ENCODE measurements at regions not wholly inside any gene's neighbourhood (a gene's known extent, or its start where the extent isn't known, plus 50 kb on each side); places are given as distances from the start of the nearest gene placed in this dataset.

DNA sequence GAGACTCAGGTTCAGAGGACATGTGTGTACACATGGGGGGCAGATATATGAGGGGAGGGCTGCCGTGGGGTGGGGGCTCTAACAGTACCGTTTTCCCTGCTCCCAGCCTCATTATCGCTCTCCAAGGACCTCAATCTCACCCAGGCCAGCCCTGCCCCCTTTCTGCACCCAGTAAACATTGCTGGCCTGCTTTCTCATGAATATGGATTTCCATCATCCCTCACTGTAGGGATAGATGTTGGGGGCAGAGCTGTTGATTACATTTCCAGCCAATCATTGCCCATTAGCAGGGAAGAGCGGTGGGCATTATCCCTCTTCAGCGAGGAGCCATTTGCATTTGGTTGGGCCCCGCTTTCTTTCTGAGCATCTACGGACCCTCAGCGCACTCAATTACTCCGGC is 273.8 kb downstream of the RPS6KC1 start:
- no peak overlapping the region for H3K27ac ChIP-seq
- no peaks in the 10 kb centered on the region for H3K9me3 ChIP-seq (replicated peaks)
- H3K27me3 ChIP-seq (replicated peaks): no peaks in the 10 kb centered on the region
- no peaks in the 10 kb centered on the region for H3K36me3 ChIP-seq
- H3K4me1 ChIP-seq (replicated peaks): peaks cover 40% of the 10 kb centered on the region
- H3K4me3 ChIP-seq: no peak overlapping the region
- no peak for DNase-seq (ENCODE audit: low read depth in 1 of 2, low spot score in 2 of 2)

DNA sequence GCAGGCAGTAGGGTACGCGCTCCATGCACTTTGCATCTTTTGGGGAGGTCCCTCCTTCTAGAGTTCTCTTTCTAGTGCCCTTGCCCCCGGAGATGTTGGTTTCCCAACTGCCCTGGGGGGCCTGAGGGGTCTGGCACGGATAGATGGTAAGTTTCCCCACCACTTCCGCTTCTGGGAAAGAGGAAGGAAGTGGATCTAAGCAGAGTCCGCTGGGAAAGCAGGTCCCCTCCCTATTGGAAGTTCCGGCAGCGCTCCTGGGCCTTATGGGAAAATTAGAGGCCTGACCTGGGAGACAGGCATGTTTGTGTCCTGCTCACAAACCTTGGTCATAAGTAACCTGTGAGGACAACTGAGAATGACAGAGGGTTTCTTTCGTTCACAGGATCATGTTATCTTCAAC is 274.4 kb downstream of the RPS6KC1 start:
- H3K9me3 ChIP-seq (replicated peaks): no peaks in the 10 kb centered on the region
- no peak overlapping the region for H3K4me3 ChIP-seq
- H3K4me1 ChIP-seq (replicated peaks): peaks cover 34% of the 10 kb centered on the region
- no peaks in the 10 kb centered on the region for H3K27me3 ChIP-seq (replicated peaks)
- no peak for DNase-seq (ENCODE audit: low read depth in 1 of 2, low spot score in 2 of 2)
- 0 out of 2 replicates have a peak overlapping the region, but pooled peaks have one; percentile 77 for H3K27ac ChIP-seq
- no peaks in the 10 kb centered on the region for H3K36me3 ChIP-seq

DNA sequence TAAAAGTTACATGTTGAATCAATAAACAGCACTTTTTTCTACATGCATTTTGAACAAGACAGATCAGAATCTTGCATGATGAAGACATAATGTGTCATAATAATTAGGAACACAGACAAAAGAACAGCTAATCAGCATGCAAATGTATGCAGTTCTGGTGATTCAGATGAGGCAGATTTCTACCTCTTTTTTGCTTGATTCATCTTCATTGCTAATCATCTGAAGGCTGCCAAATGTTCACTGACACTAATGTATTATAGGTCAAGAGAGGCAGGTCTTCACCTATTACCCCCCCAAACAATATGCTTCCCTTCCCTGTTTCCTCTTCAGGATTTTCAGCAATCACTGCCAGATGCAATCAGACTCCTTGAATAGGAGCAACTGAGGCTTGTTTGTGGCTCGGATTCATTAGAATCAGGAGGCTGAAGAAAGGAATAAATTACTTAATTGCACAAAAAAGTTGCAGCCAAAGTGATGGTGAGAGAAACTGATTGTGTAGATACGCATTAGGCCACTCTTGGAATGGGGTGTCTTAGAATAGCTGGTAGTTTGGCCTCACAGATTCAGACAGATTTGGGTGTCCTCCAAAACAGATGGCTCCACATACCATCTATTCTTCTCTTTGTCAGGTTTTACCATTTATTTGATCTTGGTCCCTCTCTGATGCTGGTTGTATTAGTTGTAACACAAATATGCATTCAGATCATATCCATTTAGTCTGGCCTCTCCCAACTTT is 275.4 kb downstream of the RPS6KC1 start:
- H3K27me3 ChIP-seq (replicated peaks): no peaks in the 10 kb centered on the region
- no peaks in the 10 kb centered on the region for H3K36me3 ChIP-seq
- DNase-seq (ENCODE audit: low read depth in 1 of 2, low spot score in 2 of 2): peak in 1 of 2 experiments; percentile 23
- H3K4me1 ChIP-seq (replicated peaks): peaks cover 27% of the 10 kb centered on the region
- no peak overlapping the region for H3K4me3 ChIP-seq
- H3K27ac ChIP-seq: peak overlapping the region; percentile 77
- H3K9me3 ChIP-seq (replicated peaks): no peaks in the 10 kb centered on the region

DNA sequence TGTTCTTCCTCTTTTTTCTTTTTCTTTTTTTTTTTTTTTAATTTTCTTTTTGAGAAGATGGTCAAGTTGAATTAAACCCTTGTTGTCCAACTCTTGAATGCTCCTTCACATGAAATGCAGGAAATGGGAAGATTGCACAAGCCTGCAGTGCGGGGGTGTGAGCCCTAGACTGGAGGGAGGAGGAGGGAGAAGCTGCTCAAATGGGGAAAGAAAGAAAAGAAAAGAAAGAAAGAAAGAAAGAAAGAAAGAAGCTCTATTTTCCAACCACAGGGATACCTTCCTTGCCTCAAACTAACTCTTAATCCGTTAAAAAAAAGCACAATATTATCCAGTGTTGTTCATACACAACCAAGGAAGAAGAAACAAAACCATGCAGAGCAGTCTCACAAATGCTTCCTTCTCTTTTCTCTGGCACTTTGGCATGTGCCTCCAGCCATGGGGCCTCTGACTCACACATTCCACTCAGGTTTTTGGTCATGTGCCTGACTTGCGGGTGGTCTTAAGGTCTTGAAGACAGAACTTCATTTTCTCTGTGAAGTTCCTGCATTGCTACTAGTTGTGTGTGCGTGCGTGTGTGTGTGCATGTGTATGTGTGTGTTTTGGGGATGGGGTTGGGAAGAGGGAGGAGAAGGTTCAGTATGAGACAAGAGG is 276.1 kb downstream of the RPS6KC1 start:
- Histone ChIP-seq H3K36me3 (no peaks in the 10 kb centered on the region), H3K9me3 (replicated peaks) (no peaks in the 10 kb centered on the region), H3K4me1 (replicated peaks) (peaks cover 27% of the 10 kb centered on the region), H3K27ac (peak overlapping the region; percentile 77), H3K27me3 (replicated peaks) (no peaks in the 10 kb centered on the region), H3K4me3 (no peak overlapping the region)
- peak; percentile 92 to 95 for DNase-seq (ENCODE audit: low read depth in 1 of 2, low spot score in 2 of 2)

DNA sequence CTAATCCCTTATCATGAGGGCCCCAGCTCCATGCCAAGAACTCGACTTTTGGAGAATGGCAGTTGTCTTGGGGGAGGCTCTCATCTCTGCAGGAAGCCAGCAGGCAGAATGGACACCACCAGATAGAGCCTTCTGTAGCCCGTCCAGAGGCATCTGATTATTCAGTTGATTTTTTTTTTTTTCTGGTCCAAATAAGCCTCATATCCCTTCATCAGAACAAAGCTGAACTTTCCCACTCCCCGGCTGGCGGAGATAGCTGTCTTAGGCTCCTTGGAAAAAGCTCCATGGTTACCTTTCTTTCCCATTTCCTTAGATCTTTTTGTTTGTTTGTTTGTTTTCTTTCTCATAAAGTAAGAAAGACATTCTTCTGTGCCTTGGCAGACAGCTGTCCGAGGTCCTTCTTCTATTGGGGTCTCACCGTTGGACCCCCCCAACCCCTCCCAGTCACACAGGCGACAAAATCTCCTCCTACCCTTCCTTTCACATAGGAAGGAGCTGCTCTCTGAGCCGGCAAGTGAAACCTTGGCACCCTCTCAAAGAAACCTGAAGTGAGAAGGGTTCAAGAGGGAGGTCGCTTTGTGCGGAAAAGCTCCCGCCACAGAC is 278.5 kb downstream of the RPS6KC1 start:
- no peaks in the 10 kb centered on the region for H3K27me3 ChIP-seq (replicated peaks)
- no peak overlapping the region for H3K4me3 ChIP-seq
- no peaks in the 10 kb centered on the region for H3K36me3 ChIP-seq
- peaks cover 27% of the 10 kb centered on the region for H3K4me1 ChIP-seq (replicated peaks)
- no peak for DNase-seq (ENCODE audit: low read depth in 1 of 2, low spot score in 2 of 2)
- H3K27ac ChIP-seq: no peak overlapping the region
- H3K9me3 ChIP-seq (replicated peaks): no peaks in the 10 kb centered on the region

DNA sequence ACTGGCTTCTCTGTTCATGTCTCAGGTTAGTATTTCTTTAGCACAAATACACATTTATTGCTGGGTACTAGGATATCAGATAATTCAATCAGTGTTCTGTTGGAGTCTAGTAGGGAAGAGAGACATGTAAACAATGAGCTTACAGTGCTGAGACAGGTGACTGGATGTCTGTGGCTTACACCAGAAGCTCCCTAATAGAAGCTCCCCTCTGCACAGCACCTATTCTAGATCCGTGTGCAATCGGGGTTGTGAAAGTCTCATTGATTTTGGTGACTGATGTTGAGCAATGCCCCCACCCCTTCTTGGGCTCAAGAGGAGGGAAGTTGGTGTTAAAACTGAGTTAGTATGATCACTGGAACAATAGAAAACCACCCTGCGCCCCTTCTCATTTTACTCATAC is 279.2 kb downstream of the RPS6KC1 start:
- Histone ChIP-seq H3K27me3 (replicated peaks) (no peaks in the 10 kb centered on the region), H3K4me3 (no peak overlapping the region), H3K9me3 (replicated peaks) (no peaks in the 10 kb centered on the region), H3K27ac (no peak overlapping the region), H3K36me3 (no peaks in the 10 kb centered on the region), H3K4me1 (replicated peaks) (peaks cover 27% of the 10 kb centered on the region)
- no peak for DNase-seq (ENCODE audit: low read depth in 1 of 2, low spot score in 2 of 2)

DNA sequence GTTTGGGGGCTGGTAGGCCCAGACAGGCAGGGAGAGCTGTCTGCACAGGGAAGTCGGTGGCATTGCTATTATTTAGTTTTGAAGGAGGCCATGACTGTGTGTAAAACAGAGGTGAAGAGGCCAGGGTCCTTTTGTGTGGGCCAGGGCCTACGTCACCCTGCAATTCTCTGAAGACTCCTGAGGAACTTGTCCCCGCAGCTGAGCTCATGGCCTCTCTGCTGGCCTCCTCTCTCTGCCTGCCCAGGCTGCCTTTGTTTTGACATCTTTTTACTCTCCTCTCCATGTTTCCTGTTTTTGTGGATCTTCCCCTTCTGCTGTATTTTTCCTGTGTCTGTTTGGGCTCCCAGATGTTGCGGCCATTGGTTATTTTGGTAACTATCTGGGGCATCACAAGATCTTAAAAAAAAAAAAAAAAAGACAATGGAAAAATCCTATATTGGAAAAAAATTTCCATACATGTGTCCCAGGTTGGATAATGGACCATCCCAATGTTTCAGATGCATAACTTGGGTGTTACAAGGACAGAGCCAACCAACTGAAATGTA is 280.7 kb downstream of the RPS6KC1 start:
- Histone ChIP-seq H3K27me3 (replicated peaks) (no peaks in the 10 kb centered on the region), H3K36me3 (no peaks in the 10 kb centered on the region), H3K9me3 (replicated peaks) (no peaks in the 10 kb centered on the region), H3K27ac (no peak overlapping the region), H3K4me1 (replicated peaks) (peaks cover 15% of the 10 kb centered on the region), H3K4me3 (no peak overlapping the region)
- no peak for DNase-seq (ENCODE audit: low read depth in 1 of 2, low spot score in 2 of 2)

DNA sequence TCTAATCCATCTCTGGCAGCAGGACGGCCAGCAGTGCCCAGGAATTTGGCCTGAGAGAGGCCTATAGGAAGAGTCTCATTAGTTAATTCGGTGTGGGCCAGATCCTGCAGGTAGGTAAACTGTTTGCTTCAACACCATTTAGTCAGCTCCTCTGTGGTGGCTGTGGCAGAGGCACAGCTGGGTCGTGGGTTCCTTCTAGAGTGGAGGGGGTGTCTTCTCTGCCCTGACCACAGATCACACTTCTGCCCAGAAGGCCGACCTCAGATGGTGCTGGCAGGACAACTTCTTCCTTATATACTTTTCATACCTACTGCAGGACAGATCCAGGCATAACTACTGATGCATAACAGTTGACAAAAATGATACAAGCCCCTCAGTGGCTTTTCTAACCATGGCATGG is 281.4 kb downstream of the RPS6KC1 start:
- Histone ChIP-seq H3K4me3 (no peak overlapping the region), H3K27ac (no peak overlapping the region), H3K27me3 (replicated peaks) (no peaks in the 10 kb centered on the region), H3K4me1 (replicated peaks) (peaks cover 7% of the 10 kb centered on the region), H3K9me3 (replicated peaks) (no peaks in the 10 kb centered on the region), H3K36me3 (no peaks in the 10 kb centered on the region)
- DNase-seq (ENCODE audit: low read depth in 1 of 2, low spot score in 2 of 2): no peak

DNA sequence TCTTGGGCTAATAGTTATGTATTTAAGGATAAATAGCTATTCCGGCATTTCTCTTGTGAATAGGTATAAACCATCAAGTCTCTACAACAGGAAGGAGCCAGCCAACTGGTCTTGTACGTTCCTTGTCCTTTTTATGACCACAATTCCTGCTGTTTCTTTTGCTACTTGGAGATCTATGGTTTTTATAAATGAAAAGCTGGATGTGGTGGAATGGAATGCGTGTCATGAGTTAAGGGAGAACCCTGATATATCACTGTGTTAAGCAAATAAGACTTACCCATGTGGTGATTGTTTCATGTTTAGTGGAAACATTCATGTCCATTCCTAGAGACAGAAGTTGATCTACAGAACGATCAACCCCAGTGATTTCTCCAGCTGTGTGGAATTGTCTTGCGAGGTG is 282.1 kb downstream of the RPS6KC1 start:
- peaks cover under 1% of the 10 kb centered on the region for H3K4me1 ChIP-seq (replicated peaks)
- DNase-seq (ENCODE audit: low read depth in 1 of 2, low spot score in 2 of 2): no peak
- H3K36me3 ChIP-seq: no peaks in the 10 kb centered on the region
- H3K27ac ChIP-seq: no peak overlapping the region
- H3K4me3 ChIP-seq: no peak overlapping the region
- H3K9me3 ChIP-seq (replicated peaks): no peaks in the 10 kb centered on the region
- no peaks in the 10 kb centered on the region for H3K27me3 ChIP-seq (replicated peaks)

DNA sequence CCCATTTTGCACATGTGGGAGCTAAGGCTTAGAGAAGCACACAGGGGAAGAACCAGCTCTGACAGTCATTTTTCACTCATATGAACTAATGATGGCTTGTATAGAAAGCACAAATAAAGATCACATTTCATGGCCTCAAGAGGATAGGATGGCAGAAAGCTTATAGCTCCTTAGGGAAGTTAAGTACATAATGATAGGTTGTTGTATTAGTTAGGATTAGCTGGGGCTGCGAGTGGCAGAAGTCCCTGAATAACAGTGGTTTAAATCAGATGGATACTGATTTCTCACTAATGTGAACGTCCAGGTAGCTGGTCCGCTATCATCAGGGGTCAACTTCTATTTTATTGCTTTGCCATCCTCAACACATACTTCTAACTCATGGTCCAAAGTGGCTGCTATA is 284.0 kb downstream of the RPS6KC1 start:
- Histone ChIP-seq H3K4me3 (no peak overlapping the region), H3K4me1 (replicated peaks) (no peaks in the 10 kb centered on the region), H3K36me3 (no peaks in the 10 kb centered on the region), H3K27me3 (replicated peaks) (no peaks in the 10 kb centered on the region), H3K27ac (no peak overlapping the region), H3K9me3 (replicated peaks) (no peaks in the 10 kb centered on the region)
- no peak for DNase-seq (ENCODE audit: low read depth in 1 of 2, low spot score in 2 of 2)

DNA sequence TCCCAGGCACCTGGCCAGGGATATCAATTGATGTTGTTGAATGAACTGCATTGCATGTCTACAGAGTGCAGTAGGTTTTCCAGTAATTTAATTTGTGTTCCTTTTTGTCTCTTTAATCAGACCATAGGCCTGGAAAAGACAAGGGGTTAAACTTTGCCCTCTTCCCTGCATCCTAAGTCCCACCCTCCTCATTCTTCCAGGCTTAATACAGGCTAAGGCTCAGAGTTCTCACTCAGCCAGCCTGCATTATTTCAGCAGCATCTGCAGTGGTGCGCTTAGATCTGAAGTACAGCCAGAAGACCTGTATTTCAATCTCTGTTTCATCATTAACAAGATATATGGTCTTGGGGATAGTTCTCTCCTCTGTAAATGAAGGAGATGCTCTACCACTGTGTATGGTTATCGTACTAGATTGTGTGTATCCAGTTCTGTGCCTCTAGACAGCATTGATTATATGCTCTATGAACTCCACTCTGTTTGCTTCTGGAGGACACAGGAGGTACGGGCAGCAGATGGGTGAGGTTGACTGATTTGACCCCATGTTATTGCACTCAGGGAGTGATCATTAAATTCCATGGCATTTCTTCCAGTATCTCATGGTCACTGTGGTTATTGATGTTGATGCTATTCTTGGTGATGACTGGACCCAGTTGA is 286.1 kb downstream of the RPS6KC1 start:
- Histone ChIP-seq H3K36me3 (no peaks in the 10 kb centered on the region), H3K4me3 (no peak overlapping the region), H3K27me3 (replicated peaks) (no peaks in the 10 kb centered on the region), H3K4me1 (replicated peaks) (no peaks in the 10 kb centered on the region), H3K27ac (no peak overlapping the region), H3K9me3 (replicated peaks) (no peaks in the 10 kb centered on the region)
- DNase-seq (ENCODE audit: low read depth in 1 of 2, low spot score in 2 of 2): no peak

DNA sequence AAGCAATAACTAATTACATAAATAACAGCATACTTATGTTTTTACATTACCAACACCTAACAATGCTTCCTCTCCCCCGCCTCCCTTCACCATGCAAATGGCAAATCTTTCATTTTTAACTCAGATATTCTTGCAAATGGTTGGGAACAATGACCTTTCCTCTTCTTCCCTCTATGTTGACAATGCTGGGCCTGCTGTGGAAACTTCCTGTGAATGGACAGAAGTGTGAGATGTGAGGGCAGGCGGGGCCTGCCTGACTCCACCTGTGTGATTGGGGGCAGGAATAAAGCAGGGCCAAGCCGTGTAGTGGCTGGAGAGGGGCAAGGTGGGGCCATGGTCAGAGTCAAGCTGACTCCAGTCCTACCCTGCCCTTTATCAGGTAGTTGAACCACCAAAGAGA is 289.6 kb downstream of the RPS6KC1 start:
- DNase-seq (ENCODE audit: low read depth in 1 of 2, low spot score in 2 of 2): no peak
- H3K4me1 ChIP-seq (replicated peaks): no peaks in the 10 kb centered on the region
- H3K27ac ChIP-seq: no peak overlapping the region
- no peak overlapping the region for H3K4me3 ChIP-seq
- H3K9me3 ChIP-seq (replicated peaks): no peaks in the 10 kb centered on the region
- H3K27me3 ChIP-seq (replicated peaks): no peaks in the 10 kb centered on the region
- H3K36me3 ChIP-seq: no peaks in the 10 kb centered on the region

DNA sequence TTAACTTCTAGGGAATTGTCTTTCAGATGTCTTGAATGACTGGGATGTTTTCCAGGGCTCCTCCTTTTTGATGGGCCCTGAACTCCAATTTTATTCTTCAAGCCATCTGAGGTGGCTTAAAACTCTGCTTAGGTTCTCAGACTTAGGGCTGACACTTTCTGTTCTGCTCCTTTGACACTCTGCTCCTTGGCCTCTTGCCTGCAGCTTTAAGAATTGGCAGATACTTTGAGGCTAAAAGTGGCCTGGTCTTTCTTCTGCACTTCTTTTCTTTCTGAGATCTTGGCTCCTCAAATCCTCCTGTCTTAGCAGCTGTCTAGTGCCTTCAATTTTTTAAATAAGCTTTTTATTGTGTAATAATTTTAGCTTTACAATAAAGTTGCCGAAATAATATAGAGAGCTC is 294.6 kb downstream of the RPS6KC1 start:
- DNase-seq (ENCODE audit: low read depth in 1 of 2, low spot score in 2 of 2): no peak
- no peak overlapping the region for H3K4me3 ChIP-seq
- H3K4me1 ChIP-seq (replicated peaks): peaks cover 11% of the 10 kb centered on the region
- no peak overlapping the region for H3K27ac ChIP-seq
- no peaks in the 10 kb centered on the region for H3K9me3 ChIP-seq (replicated peaks)
- H3K27me3 ChIP-seq (replicated peaks): no peaks in the 10 kb centered on the region
- H3K36me3 ChIP-seq: no peaks in the 10 kb centered on the region

DNA sequence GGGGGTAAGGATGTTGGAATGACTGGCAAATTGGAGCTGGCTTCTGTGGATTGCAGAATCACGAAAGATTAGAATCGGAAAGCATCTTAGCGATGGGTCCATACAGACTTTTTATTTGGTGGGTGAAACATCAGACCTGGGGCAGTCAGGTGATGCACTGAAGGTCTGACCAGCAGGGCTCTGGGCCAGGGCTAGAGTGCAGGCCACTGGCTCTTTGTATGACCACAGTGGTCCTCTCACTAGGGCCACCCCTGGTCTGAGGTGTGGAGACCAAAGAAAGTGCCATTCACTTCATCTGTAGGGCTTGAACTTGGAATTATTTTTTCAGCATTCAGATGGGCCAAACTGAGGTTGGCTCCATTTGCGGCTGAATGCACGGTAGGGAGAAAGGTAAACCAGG is 306.4 kb downstream of the RPS6KC1 start:
- H3K27ac ChIP-seq: no peak overlapping the region
- H3K9me3 ChIP-seq (replicated peaks): no peaks in the 10 kb centered on the region
- DNase-seq (ENCODE audit: low read depth in 1 of 2, low spot score in 2 of 2): no peak
- no peaks in the 10 kb centered on the region for H3K27me3 ChIP-seq (replicated peaks)
- H3K4me3 ChIP-seq: no peak overlapping the region
- H3K36me3 ChIP-seq: no peaks in the 10 kb centered on the region
- no peaks in the 10 kb centered on the region for H3K4me1 ChIP-seq (replicated peaks)
